Heart right ventricle (tissue), 16 donors: ENCODE measurements at regions not wholly inside any gene's neighbourhood (a gene's known extent, or its start where the extent isn't known, plus 50 kb on each side); places are given as distances from the start of the nearest gene placed in this dataset.

ENCODE experiments used
- ATAC-seq, 8 donors: fragments of 200-7000 bp; cut with Tn5 transposase; one replicate each; pipeline ENCODE4 v1.9.1; 2020; ENCODE audit warnings: mild to moderate bottlenecking in 8 of 8, moderate library complexity in 8 of 8, moderate number of reproducible peaks in 1 of 8
- DNase-seq, 2 donors: peaks; one replicate each; pipeline ENCODE4 v3.0.0-alpha.2; 2020
- H3K27ac ChIP-seq, 10 donors: fragments of 200-600 bp; sonication (generic) in 2 of 10; one replicate each; pipeline versions ENCODE4 v1.5.0 to v1.8.0; 2020 to 2022; ENCODE audit warnings: mild to moderate bottlenecking in 3 of 10
- H3K27me3 ChIP-seq, 7 donors: fragments of 200-600 bp; one replicate each; pipeline ENCODE4 v1.8.0; 2021 to 2022; ENCODE audit warnings: mild to moderate bottlenecking in 2 of 7
- H3K36me3 ChIP-seq, 9 donors: fragments of 200-600 bp; sonication (generic) in 1 of 9; one replicate each; pipeline versions ENCODE4 v1.5.0 to v1.8.0; 2020 to 2022; ENCODE audit warnings: mild to moderate bottlenecking in 2 of 9
- H3K4me1 ChIP-seq, 9 donors: fragments of 200-600 bp; sonication (generic) in 1 of 9; one replicate each; pipeline versions ENCODE4 v1.5.0 to v1.8.0; 2020 to 2022; ENCODE audit warnings: mild to moderate bottlenecking in 4 of 9
- H3K4me3 ChIP-seq, 10 donors: fragments of 200-600 bp; sonication (generic) in 2 of 10; one replicate each; pipeline versions ENCODE4 v1.5.0 to v1.8.0; 2020 to 2022; ENCODE audit warnings: mild to moderate bottlenecking in 7 of 10, moderate library complexity in 2 of 10
- H3K9me3 ChIP-seq, 11 donors: fragments of 200-600 bp in 10 of 11; sonication (generic) in 2 of 11; one replicate each; pipeline versions ENCODE4 v1.5.0 to v1.8.0; 2013 to 2022; ENCODE audit warnings: mild to moderate bottlenecking in 2 of 11, control low read depth in 1 of 11, moderate library complexity in 1 of 11
- whole genome bisulfite sequencing, 2 donors: extraction: QIAGEN DNeasy Blood & Tissue Kit; methylation state at CpG; one replicate each; pipeline ENCODE4 v1.1.7; 2013; ENCODE audit warnings: inconsistent platforms in 1 of 2; 5-methylcytosine and 5-hydroxymethylcytosine counted together
- intact Hi-C, 10 donors: fragments of 100-400 bp; cut with DNase I; formaldehyde crosslinking; loops; one replicate each; pipeline versions ENCODE4 v1.11.1 to v1.14.2; 2022
- TF ChIP-seq, protein P1 (sequence below), 9 donors: fragments of 200-600 bp; sonication (generic) in 2 of 9; IDR thresholded peaks; one replicate each; pipeline versions ENCODE4 v1.5.0 to v1.8.0; 2021 to 2022; ENCODE audit warnings: antibody characterized with exemption in 9 of 9, mild to moderate bottlenecking in 5 of 9, moderate library complexity in 1 of 9
- donor health status: Arrhythmogenic right ventricular cardiomyopathy.
- donor health status: ischemic (EF 13 %, LVEDD 7.1; RV severe dilation, severe dysfunction).
- donor health status: healthy with polysubstance abuse.
- donor health status: DM: no; HTN: yes; CAD: no.
- donor health status: DM: no; HTN: no; CAD: no.
- donor health status: ischemic (EF 25% LVEDD 6.9; RV normal size, moderate dysfunction).
- donor health status: ischemic (EF 25% LVEDD 5.7; RV mildly dilated, moderate dysfunction).
- donor health status: healthy.
- donor health status: DM: yes; HTN: yes; CAD: no.
- donor health status: Ischemic cardiomyopathy.
- donor health status: ischemic (EF 35%, LVEDD 5.7; RV mildly dilated, moderate dysfunction).
- donor health status: nonischemic (EF 11% LVEDD 7.7; RV severe dilation, severe dysfunction).
- donor health status: DM: yes; HTN: yes; CAD: no.
- donor health status: PGD.
- donor health status: ischemic (EF 29% LVEDD 5.4; RV normal size, mild dysfunction).
- donor health status: nonischemic (EF 23%, LVEDD 6.1; RV moderate dilation, normal function).

DNA sequence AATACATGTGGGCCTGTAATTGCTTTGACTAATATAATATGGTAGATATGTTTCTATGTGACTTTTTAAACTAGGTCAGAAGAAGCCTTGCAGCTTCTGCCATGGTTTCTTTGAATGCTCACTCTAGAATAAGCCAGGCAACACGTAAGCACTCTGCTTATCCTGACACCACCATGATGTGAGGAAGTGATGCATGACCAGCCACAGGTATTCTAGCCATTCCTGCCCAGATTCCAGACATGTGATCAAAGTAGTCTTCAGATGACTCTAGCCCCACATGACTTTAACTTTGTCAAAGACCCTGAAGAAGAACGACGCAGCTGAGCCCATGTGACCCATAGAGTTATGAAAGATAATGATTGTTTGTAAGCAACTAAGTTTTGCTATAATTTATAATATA is 276.1 kb upstream of the NCAM1 start:
- Histone ChIP-seq H3K27me3 (no peaks in the 10 kb centered on the region), H3K27ac (no peak overlapping the region), H3K4me1 (no peaks in the 10 kb centered on the region), H3K36me3 (no peaks in the 10 kb centered on the region), H3K9me3 (peaks cover 0 to 16% (median 0%) of the 10 kb centered on the region in 11 donors), H3K4me3 (no peak overlapping the region)
- 72 to 75% methylated on average over 3 of the region's 3 CpGs for WGBS, 2 donors
- TF ChIP-seq, protein P1, sequence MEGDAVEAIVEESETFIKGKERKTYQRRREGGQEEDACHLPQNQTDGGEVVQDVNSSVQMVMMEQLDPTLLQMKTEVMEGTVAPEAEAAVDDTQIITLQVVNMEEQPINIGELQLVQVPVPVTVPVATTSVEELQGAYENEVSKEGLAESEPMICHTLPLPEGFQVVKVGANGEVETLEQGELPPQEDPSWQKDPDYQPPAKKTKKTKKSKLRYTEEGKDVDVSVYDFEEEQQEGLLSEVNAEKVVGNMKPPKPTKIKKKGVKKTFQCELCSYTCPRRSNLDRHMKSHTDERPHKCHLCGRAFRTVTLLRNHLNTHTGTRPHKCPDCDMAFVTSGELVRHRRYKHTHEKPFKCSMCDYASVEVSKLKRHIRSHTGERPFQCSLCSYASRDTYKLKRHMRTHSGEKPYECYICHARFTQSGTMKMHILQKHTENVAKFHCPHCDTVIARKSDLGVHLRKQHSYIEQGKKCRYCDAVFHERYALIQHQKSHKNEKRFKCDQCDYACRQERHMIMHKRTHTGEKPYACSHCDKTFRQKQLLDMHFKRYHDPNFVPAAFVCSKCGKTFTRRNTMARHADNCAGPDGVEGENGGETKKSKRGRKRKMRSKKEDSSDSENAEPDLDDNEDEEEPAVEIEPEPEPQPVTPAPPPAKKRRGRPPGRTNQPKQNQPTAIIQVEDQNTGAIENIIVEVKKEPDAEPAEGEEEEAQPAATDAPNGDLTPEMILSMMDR (IDR thresholded peaks at IDR 0.05): no peak
- no peak for DNase-seq
- ATAC-seq: no peak
- intact Hi-C loops: no loop called here

DNA sequence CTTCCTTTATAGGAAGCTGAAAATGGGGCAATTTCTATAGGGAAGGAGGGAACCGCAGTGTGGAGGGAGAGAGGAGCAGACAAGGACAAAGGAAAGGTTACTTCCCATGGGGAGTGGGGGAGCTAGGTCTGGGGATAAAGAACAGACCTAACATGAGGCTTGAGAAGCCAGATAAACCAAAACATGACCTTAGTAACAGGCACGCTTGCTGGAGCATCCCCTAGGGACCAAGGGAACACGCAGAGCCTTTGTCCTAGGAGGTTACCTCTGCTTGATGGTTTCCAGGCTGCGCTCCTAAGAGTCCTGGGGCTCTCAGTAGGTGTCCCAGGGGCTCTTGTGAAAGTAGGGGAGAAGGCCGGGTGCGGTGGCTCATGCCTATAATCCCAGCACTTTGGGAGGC is 271.4 kb upstream of the NCAM1 start:
- Histone ChIP-seq H3K36me3 (no peaks in the 10 kb centered on the region), H3K27me3 (no peaks in the 10 kb centered on the region), H3K9me3 (no peaks in the 10 kb centered on the region), H3K4me1 (no peaks in the 10 kb centered on the region), H3K27ac (no peak overlapping the region), H3K4me3 (no peak overlapping the region)
- DNase-seq (no peak), ATAC-seq (no peak)
- WGBS, 2 donors: 76 to 77% methylated on average over 6 of the region's 6 CpGs
- TF ChIP-seq, protein P1 (IDR thresholded peaks at IDR 0.05): no peak
- intact Hi-C loops: no loop called here

DNA sequence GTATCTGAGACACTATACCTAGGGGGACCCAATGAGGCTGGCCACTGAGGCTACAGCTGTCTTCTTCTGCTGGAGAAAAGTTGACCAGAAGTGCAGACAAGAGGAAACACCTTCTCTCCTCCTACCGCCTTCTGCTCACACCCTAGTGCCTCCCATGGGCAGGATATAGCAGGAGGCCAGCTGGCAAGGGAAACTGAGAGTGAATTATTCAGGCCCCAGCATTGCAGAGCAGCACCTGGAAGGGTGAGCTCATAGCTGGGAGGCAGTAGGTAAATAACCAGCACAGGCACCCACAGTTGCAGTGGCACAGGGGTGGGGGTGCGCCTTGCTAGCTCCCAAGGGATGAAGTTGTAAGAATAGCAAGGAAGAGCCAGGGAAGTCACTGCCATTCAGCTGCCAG is 267.4 kb upstream of the NCAM1 start:
- DNase-seq (no peak), ATAC-seq (no peak)
- H3K4me3 ChIP-seq: no peak overlapping the region
- WGBS, 2 donors: 87 to 93% methylated on average over 2 of the region's 2 CpGs
- H3K36me3 ChIP-seq: no peaks in the 10 kb centered on the region
- H3K27me3 ChIP-seq: peaks cover 0 to 2% (median 0%) of the 10 kb centered on the region in 7 donors
- TF ChIP-seq, protein P1 (IDR thresholded peaks at IDR 0.05): no peak
- no peaks in the 10 kb centered on the region for H3K9me3 ChIP-seq
- H3K27ac ChIP-seq: no peak overlapping the region
- no peaks in the 10 kb centered on the region for H3K4me1 ChIP-seq
- intact Hi-C loops: no loop called here

GRCh38 chr11:112694245-112694644 is 267.0 kb upstream of the NCAM1 start:
- 81 to 89% methylated on average over 1 of the region's 1 CpG for WGBS, 2 donors
- ATAC-seq: no peak

More at GRCh38 chr11:112694245-112694644, 267.0 kb upstream of the NCAM1 start:
- Histone ChIP-seq H3K4me1 (no peaks in the 10 kb centered on the region), H3K27ac (no peak overlapping the region), H3K9me3 (no peaks in the 10 kb centered on the region), H3K27me3 (peaks cover 0 to 3% (median 0%) of the 10 kb centered on the region in 7 donors), H3K4me3 (no peak overlapping the region), H3K36me3 (no peaks in the 10 kb centered on the region)
- TF ChIP-seq, protein P1 (IDR thresholded peaks at IDR 0.05): no peak
- intact Hi-C loops: no loop called here
- no peak for DNase-seq
